ENCODE measurements at regions not wholly inside any gene's neighbourhood (a gene's known extent, or its start where the extent isn't known, plus 50 kb on each side); places are given as distances from the start of the nearest gene placed in this dataset.
"Not testable (repeated sequence)": the region's sequence is repeated elsewhere in the genome, so short reads cannot be mapped to it uniquely, and the experiment has no call there.

- no peak for DNase-seq
Measured at GRCh38 chr2:20499387-20499786, 52.5 kb downstream of the RHOB start.

- DNase-seq, result peak; percentile 93
Measured at GRCh38 chr2:20501974-20502373, 55.1 kb downstream of the RHOB start.

GRCh38 chr2:20502496-20502895 lies 55.6 kb downstream of the RHOB start:
- not testable (repeated sequence) for DNase-seq

GRCh38 chr2:20504174-20504573 lies 57.3 kb downstream of the RHOB start:
- DNase-seq, result no peak

GRCh38 chr2:20506201-20506685 lies 59.4 kb downstream of the RHOB start:
- peak; percentile 61 for DNase-seq

GRCh38 chr2:20507166-20507692 lies 60.4 kb downstream of the RHOB start:
- no peak for DNase-seq

GRCh38 chr2:20507711-20508110 lies 60.8 kb downstream of the RHOB start:
- no peak for DNase-seq

- DNase-seq, result no peak
Measured at GRCh38 chr2:20509301-20509769, 62.5 kb downstream of the RHOB start.

- DNase-seq, result peak; percentile 48
Measured at GRCh38 chr2:20509770-20510490, 63.1 kb downstream of the RHOB start.

- no peak for DNase-seq
Measured at GRCh38 chr2:20511130-20511529, 64.3 kb downstream of the RHOB start.

GRCh38 chr2:20512061-20512605 lies 65.3 kb downstream of the RHOB start:
- DNase-seq, result no peak

GRCh38 chr2:20513946-20514345 lies 67.1 kb downstream of the RHOB start:
- DNase-seq, result no peak

- peak; percentile 97 for DNase-seq
Measured at GRCh38 chr2:20514596-20515269, 67.9 kb downstream of the RHOB start.

- peak; percentile 40 for DNase-seq
Measured at GRCh38 chr2:20515290-20516220, 68.7 kb downstream of the RHOB start.

- no peak for DNase-seq
Measured at GRCh38 chr2:20516291-20516645, 69.4 kb downstream of the RHOB start.

GRCh38 chr2:20516646-20517341 lies 69.9 kb downstream of the RHOB start:
- no peak for DNase-seq

- no peak for DNase-seq
Measured at GRCh38 chr2:20519309-20519708, 72.4 kb downstream of the RHOB start.

- no peak for DNase-seq
Measured at GRCh38 chr2:20520128-20520527, 73.3 kb downstream of the RHOB start.

GRCh38 chr2:20521193-20521592 lies 74.3 kb downstream of the RHOB start:
- no peak for DNase-seq

GRCh38 chr2:20521682-20522189 lies 74.9 kb downstream of the RHOB start:
- DNase-seq, result no peak

- no peak for DNase-seq
Measured at GRCh38 chr2:20523073-20523798, 76.4 kb downstream of the RHOB start.
